Neural cell (in vitro differentiated cells): ENCODE measurements at regions not wholly inside any gene's neighbourhood (a gene's known extent, or its start where the extent isn't known, plus 50 kb on each side); places are given as distances from the start of the nearest gene placed in this dataset.

Source experiments
- H2AFZ ChIP-seq: fragments of 200-600, 300-800 bp; sonication (generic), shearing (Covaris generic); 2 replicates; pipeline ENCODE4 v1.6.0; 2014; ENCODE audit warnings: low read depth, mild to moderate bottlenecking, antibody characterized with exemption, low read length, moderate library complexity
- H3F3A ChIP-seq: fragments of 200-600 bp; shearing (Covaris generic); 2 replicates; pipeline ENCODE4 v1.6.1; 2016; ENCODE audit warnings: mild to moderate bottlenecking, moderate library complexity, mixed read lengths, antibody characterized with exemption, low read length; ENCODE audit not compliant: insufficient read depth, poor library complexity, severe bottlenecking
- H3K27ac ChIP-seq: fragments of 200-600, 300-800 bp; sonication (generic), shearing (Covaris generic); 2 replicates; pipeline ENCODE4 v1.5.1; 2014; ENCODE audit warnings: mild to moderate bottlenecking, low read length, moderate library complexity
- H3K27me3 ChIP-seq: fragments of 300-800, 200-600 bp; sonication (generic), shearing (Covaris generic); 2 replicates; pipeline ENCODE4 v1.6.0; 2014; ENCODE audit warnings: mild to moderate bottlenecking, low read depth, low read length, moderate library complexity; ENCODE audit not compliant: insufficient read depth
- H3K36me3 ChIP-seq: fragments of 300-800, 200-600 bp; sonication (generic), shearing (Covaris generic); 2 replicates; pipeline ENCODE4 v1.5.1; 2014; ENCODE audit warnings: mild to moderate bottlenecking, antibody characterized with exemption, low read length, moderate library complexity; ENCODE audit not compliant: insufficient read depth
- H3K4me2 ChIP-seq: fragments of 300-800, 200-600 bp; sonication (generic), shearing (Covaris generic); 2 replicates; pipeline ENCODE4 v1.6.0; 2014; ENCODE audit warnings: mild to moderate bottlenecking, low read length
- H3K4me3 ChIP-seq: fragments of 300-800, 200-600 bp; sonication (generic), shearing (Covaris generic); 2 replicates; pipeline ENCODE4 v1.5.1; 2014; ENCODE audit warnings: mild to moderate bottlenecking, low read length, moderate library complexity
- H3K79me2 ChIP-seq: fragments of 200-600 bp; shearing (Covaris generic); replicated peaks from 2 replicates; pipeline ENCODE4 v1.6.0; 2014; ENCODE audit warnings: mild to moderate bottlenecking, low read length, moderate library complexity; ENCODE audit not compliant: insufficient read depth
- H3K9ac ChIP-seq: fragments of 300-800, 200-600 bp; sonication (generic), shearing (Covaris generic); 2 replicates; pipeline ENCODE4 v1.6.1; 2016; ENCODE audit warnings: mild to moderate bottlenecking, low read length, mixed read lengths
- H3K9me2 ChIP-seq: fragments of 200-600 bp; shearing (Covaris generic); 2 replicates; pipeline ENCODE4 v1.6.1; 2016; ENCODE audit warnings: mild to moderate bottlenecking, low read length, mixed read lengths; ENCODE audit not compliant: insufficient read depth
- H3K9me3 ChIP-seq: fragments of 200-600, 300-800 bp; sonication (generic), shearing (Covaris generic); 2 replicates; pipeline ENCODE4 v1.6.1; 2016; ENCODE audit warnings: mild to moderate bottlenecking, mixed run types, low read length, moderate library complexity, mixed read lengths
- H4K20me1 ChIP-seq: fragments of 200-600 bp; shearing (Covaris generic); 2 replicates; pipeline ENCODE4 v1.6.1; 2016; ENCODE audit warnings: mild to moderate bottlenecking, mixed run types; ENCODE audit not compliant: insufficient read depth
- EP300 ChIP-seq: fragments of 450-650 bp; conservative IDR thresholded peaks from 2 replicates; pipeline ENCODE4 v1.6.1; 2014; ENCODE audit warnings: antibody characterized with exemption, mild to moderate bottlenecking, moderate library complexity; ENCODE audit not compliant: poor library complexity, severe bottlenecking
- EZH2 ChIP-seq: fragments of 200-600, 300-800 bp; shearing (Covaris generic), sonication (generic); IDR thresholded peaks from 2 replicates; pipeline ENCODE4 v1.6.1; 2014; ENCODE audit warnings: antibody characterized with exemption, low read length, borderline replicate concordance, mild to moderate bottlenecking; ENCODE audit not compliant: insufficient read depth, poor library complexity, severe bottlenecking
- MXI1 ChIP-seq: fragments of 450-650 bp; conservative IDR thresholded peaks from 2 replicates; pipeline ENCODE4 v1.6.1; 2014; ENCODE audit warnings: antibody characterized with exemption, mild to moderate bottlenecking; ENCODE audit not compliant: poor library complexity, severe bottlenecking
- POLR2AphosphoS5 ChIP-seq: IDR thresholded peaks from 2 replicates; pipeline ENCODE4 v1.6.1; 2012
- RAD21 ChIP-seq: fragments of 450-650 bp; conservative IDR thresholded peaks from 2 replicates; pipeline ENCODE4 v1.6.1; 2014; ENCODE audit warnings: antibody characterized with exemption, mild to moderate bottlenecking, moderate library complexity
- REST ChIP-seq: IDR thresholded peaks from 2 replicates; pipeline ENCODE4 v1.6.1; 2012; ENCODE audit warnings: borderline replicate concordance
- SMC3 ChIP-seq: fragments of 450-650 bp; conservative IDR thresholded peaks from 2 replicates; pipeline ENCODE4 v1.6.1; 2014; ENCODE audit warnings: antibody characterized with exemption, mild to moderate bottlenecking, moderate library complexity; ENCODE audit not compliant: poor library complexity
- TAF1 ChIP-seq: IDR thresholded peaks from 2 replicates; pipeline ENCODE4 v1.6.1; 2012; ENCODE audit warnings: low read depth
- TF ChIP-seq, protein P1 (sequence below): fragments of 450-650 bp; IDR thresholded peaks from 2 replicates; pipeline ENCODE4 v1.5.1; 2014; ENCODE audit warnings: antibody characterized with exemption, mild to moderate bottlenecking, moderate library complexity; ENCODE audit not compliant: poor library complexity, severe bottlenecking

DNA sequence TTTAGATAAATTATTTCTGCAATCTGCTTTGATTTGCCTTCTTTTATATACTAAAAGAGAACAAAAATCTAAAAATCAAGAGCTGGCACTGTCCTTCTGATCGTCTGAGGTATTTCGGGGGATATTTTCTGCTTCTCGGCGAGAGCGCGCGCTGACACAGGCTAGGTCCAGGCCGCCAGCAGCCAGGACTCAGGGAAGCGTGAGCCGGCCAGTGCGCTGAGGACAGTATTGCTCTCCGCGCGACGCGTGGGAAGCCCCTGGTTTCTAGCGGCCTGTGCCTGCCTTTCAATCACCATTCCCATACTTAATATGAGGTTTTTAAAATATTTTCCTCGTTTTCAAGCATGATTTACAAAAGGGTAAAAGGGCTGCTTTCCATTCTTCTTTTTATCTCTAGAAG, 307.3 kb upstream of the IRX1 start:
- H3K27ac ChIP-seq: no peak overlapping the region
- no peaks in the 10 kb centered on the region for H3K9me3 ChIP-seq
- H4K20me1 ChIP-seq: no peaks in the 10 kb centered on the region
- no peak overlapping the region for H2AFZ ChIP-seq
- no peak overlapping the region for H3K4me3 ChIP-seq
- H3K27me3 ChIP-seq: no peaks in the 10 kb centered on the region
- no peaks in the 10 kb centered on the region for H3K36me3 ChIP-seq
- TF ChIP-seq MXI1 (no peak), REST (no peak), POLR2AphosphoS5 (no peak), EP300 (no peak), EZH2 (no peak), RAD21 (no peak), TAF1 (no peak), SMC3 (no peak)
- TF ChIP-seq, protein P1, sequence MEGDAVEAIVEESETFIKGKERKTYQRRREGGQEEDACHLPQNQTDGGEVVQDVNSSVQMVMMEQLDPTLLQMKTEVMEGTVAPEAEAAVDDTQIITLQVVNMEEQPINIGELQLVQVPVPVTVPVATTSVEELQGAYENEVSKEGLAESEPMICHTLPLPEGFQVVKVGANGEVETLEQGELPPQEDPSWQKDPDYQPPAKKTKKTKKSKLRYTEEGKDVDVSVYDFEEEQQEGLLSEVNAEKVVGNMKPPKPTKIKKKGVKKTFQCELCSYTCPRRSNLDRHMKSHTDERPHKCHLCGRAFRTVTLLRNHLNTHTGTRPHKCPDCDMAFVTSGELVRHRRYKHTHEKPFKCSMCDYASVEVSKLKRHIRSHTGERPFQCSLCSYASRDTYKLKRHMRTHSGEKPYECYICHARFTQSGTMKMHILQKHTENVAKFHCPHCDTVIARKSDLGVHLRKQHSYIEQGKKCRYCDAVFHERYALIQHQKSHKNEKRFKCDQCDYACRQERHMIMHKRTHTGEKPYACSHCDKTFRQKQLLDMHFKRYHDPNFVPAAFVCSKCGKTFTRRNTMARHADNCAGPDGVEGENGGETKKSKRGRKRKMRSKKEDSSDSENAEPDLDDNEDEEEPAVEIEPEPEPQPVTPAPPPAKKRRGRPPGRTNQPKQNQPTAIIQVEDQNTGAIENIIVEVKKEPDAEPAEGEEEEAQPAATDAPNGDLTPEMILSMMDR: no peak
- no peaks in the 10 kb centered on the region for H3K9me2 ChIP-seq
- no peak overlapping the region for H3K9ac ChIP-seq
- no peaks in the 10 kb centered on the region for H3K79me2 ChIP-seq
- H3K4me2 ChIP-seq: no peak overlapping the region
- no peaks in the 10 kb centered on the region for H3F3A ChIP-seq

DNA sequence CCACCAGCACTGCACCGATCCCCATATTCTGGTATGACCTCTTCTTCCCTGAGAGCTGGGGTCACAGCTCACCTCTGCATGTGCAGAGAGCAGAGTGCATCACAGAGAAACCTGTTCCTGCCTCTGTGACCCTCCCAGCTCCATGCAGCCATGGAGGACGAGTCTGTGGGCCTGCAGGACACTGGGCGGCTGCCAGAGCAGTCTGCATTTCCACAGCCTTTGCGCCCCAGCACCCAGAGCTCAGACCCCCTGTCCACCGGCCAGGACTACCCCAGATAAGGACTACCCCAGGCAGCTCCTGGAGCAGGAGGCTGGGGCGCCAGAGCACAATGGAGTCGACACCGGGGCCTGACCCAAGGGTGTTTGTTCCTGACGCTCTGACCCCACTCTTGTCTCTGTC, 308.1 kb upstream of the IRX1 start:
- Histone ChIP-seq H3K79me2 (no peaks in the 10 kb centered on the region), H3K9ac (no peak overlapping the region), H2AFZ (no peak overlapping the region), H3K9me2 (no peaks in the 10 kb centered on the region), H4K20me1 (no peaks in the 10 kb centered on the region), H3F3A (no peaks in the 10 kb centered on the region), H3K36me3 (no peaks in the 10 kb centered on the region), H3K27me3 (no peaks in the 10 kb centered on the region), H3K9me3 (no peaks in the 10 kb centered on the region), H3K27ac (no peak overlapping the region), H3K4me3 (no peak overlapping the region), H3K4me2 (no peak overlapping the region)
- TF ChIP-seq SMC3: no peak
- no peak for TF ChIP-seq REST
- TF ChIP-seq, protein P1: no peak
- TF ChIP-seq EZH2: no peak
- TF ChIP-seq MXI1: no peak
- no peak for TF ChIP-seq TAF1
- TF ChIP-seq POLR2AphosphoS5: no peak
- TF ChIP-seq RAD21: no peak
- TF ChIP-seq EP300: no peak
